Frontal cortex (tissue), 3 donors: ENCODE measurements at regions not wholly inside any gene's neighbourhood (a gene's known extent, or its start where the extent isn't known, plus 50 kb on each side); places are given as distances from the start of the nearest gene placed in this dataset.

Experiments
- DNase-seq, 2 donors: peaks; one replicate each; pipeline ENCODE4 v3.0.0; 2012; ENCODE audit warnings: low spot score in 2 of 2
- FAIRE-seq: peaks from 2 replicates; lab custom pipeline; 2012; peaks lifted over from hg19 to GRCh38; lab: Jason Lieb, UNC
- donor health status: control.
- donor health status: control.
- donor health status: control.

GRCh38 chr15:69973880-69974279, 123.8 kb downstream of the TLE3 start:
- no peak for FAIRE-seq
- DNase-seq: no peak

GRCh38 chr15:69974321-69974720, 123.4 kb downstream of the TLE3 start:
- FAIRE-seq: no peak
- DNase-seq: no peak

- FAIRE-seq (no peak), DNase-seq (no peak)
These were observed 121.2 kb downstream of the TLE3 start for GRCh38 chr15:69976366-69976994.

GRCh38 chr15:69978603-69979002, 119.1 kb downstream of the TLE3 start:
- no peak for FAIRE-seq
- DNase-seq: no peak

- DNase-seq (no peak), FAIRE-seq (no peak)
These were observed 118.5 kb downstream of the TLE3 start for GRCh38 chr15:69979262-69979661.

GRCh38 chr15:69979783-69980182, 117.9 kb downstream of the TLE3 start:
- no peak for FAIRE-seq
- no peak for DNase-seq

- FAIRE-seq: no peak
These were observed 117.2 kb downstream of the TLE3 start for GRCh38 chr15:69980341-69981059.

GRCh38 chr15:69982037-69982436, 115.7 kb downstream of the TLE3 start:
- DNase-seq (no peak), FAIRE-seq (no peak)

More at GRCh38 chr15:69980341-69981059, 117.2 kb downstream of the TLE3 start:
- no peak for DNase-seq

- FAIRE-seq (no peak), DNase-seq (no peak)
These were observed 113.9 kb downstream of the TLE3 start for GRCh38 chr15:69983696-69984265.

GRCh38 chr15:69987492-69988489, 109.9 kb downstream of the TLE3 start:
- DNase-seq (no peak), FAIRE-seq (no peak)

- FAIRE-seq (no peak), DNase-seq (no peak)
These were observed 109.0 kb downstream of the TLE3 start for GRCh38 chr15:69988541-69989225.

GRCh38 chr15:69990566-69991421, 106.9 kb downstream of the TLE3 start:
- no peak for DNase-seq

GRCh38 chr15:69991551-69991980, 106.2 kb downstream of the TLE3 start:
- no peak for FAIRE-seq
- DNase-seq: no peak

More at GRCh38 chr15:69990566-69991421, 106.9 kb downstream of the TLE3 start:
- no peak for FAIRE-seq

- DNase-seq (no peak), FAIRE-seq (no peak)
These were observed 105.4 kb downstream of the TLE3 start for GRCh38 chr15:69992348-69992747.

GRCh38 chr15:69994429-69995205, 103.1 kb downstream of the TLE3 start:
- FAIRE-seq: no peak
- no peak for DNase-seq

GRCh38 chr15:69996321-69997160, 101.2 kb downstream of the TLE3 start:
- no peak for FAIRE-seq

GRCh38 chr15:69997161-69997485, 100.6 kb downstream of the TLE3 start:
- FAIRE-seq (no peak), DNase-seq (no peak)

More at GRCh38 chr15:69996321-69997160, 101.2 kb downstream of the TLE3 start:
- no peak for DNase-seq
